Kidney epithelial cell (primary cell): ENCODE measurements at regions not wholly inside any gene's neighbourhood (a gene's known extent, or its start where the extent isn't known, plus 50 kb on each side); places are given as distances from the start of the nearest gene placed in this dataset.

ENCODE experiments used
- DNase-seq: peaks from one replicate; pipeline ENCODE4 v3.0.0-alpha.2; 2010; ENCODE audit warnings: low read depth
- H3K27me3 ChIP-seq: 2 replicates; pipeline ENCODE4 v1.6.0; 2011; ENCODE audit warnings: low read length; ENCODE audit not compliant: control insufficient read depth, insufficient read depth
- H3K36me3 ChIP-seq: 2 replicates; pipeline ENCODE4 v1.5.1; 2011; ENCODE audit warnings: low read length; ENCODE audit not compliant: control insufficient read depth, insufficient read depth
- H3K4me3 ChIP-seq: 2 replicates; pipeline ENCODE4 v1.5.1; 2011; ENCODE audit warnings: low read depth, mild to moderate bottlenecking, control low read depth, low read length
- CTCF ChIP-seq: IDR thresholded peaks from 2 replicates; pipeline ENCODE4 v1.5.1; 2011; ENCODE audit warnings: mild to moderate bottlenecking, moderate library complexity, low read length, control low read depth, inconsistent platforms; ENCODE audit not compliant: insufficient read depth, poor library complexity, severe bottlenecking

- Histone ChIP-seq H3K36me3 (no peaks in the 10 kb centered on the region), H3K4me3 (no peak overlapping the region), H3K27me3 (no peaks in the 10 kb centered on the region)
- DNase-seq, result no peak
- no peak for TF ChIP-seq CTCF
Measured at GRCh38 chr15:27660676-27661075, 438.4 kb downstream of the OCA2 start.

DNA sequence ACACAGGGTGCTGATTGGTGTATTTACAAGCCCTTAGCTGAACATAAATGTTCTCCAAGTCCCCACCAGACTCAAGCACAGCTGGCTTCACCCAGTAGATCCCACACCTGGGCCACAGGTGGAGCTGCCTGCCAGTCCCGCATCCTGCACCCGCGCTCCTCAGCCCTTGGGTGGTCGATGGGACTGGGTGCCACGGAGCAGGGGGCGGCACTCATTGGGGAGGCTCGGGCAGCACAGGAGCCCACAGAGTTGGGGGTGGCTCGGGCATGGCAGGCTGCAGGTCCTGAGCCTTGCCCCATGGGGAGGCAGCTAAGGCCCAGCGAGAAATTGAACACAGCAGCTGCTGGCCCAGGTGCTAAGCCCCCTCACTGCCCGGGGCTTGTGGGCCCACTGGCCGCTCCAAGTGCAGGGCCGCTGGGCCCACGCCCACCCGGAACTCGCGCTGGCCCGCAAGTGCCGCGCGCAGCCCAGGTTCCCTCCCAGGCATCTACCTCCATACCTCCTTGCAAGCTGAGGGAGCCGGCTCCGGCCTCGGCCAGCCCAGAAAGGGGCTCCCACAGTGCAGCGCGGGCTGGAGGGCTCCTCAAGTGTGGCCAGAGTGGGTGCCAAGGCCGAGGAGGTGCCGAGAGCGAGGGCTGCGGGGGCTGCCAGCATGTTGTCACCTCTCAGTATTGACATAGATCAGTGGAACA, 442.7 kb downstream of the OCA2 start:
- DNase-seq, result no peak
- no peak for TF ChIP-seq CTCF
- no peaks in the 10 kb centered on the region for H3K36me3 ChIP-seq
- H3K4me3 ChIP-seq, result no peak overlapping the region
- H3K27me3 ChIP-seq, result no peaks in the 10 kb centered on the region

DNA sequence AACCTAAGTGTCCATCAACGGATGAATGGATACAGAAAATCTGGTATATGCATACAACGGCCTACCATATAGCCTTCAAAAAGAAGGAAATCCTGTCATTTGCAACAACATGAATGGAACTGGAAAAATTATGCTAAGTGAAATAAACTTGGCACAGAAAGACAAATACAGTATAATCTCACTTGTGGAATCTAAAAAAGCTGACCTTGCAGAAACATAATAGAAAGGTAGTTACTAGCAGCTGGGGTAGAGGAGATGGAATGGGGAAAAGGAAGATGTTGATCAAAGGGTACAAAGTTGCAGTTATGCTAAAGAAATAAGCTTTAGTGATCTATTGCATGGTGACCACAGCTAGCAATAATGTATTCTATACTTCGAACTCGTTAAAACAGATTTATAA, 444.1 kb downstream of the OCA2 start:
- no peak overlapping the region for H3K4me3 ChIP-seq

GRCh38 chr15:27650244-27650643, 448.9 kb downstream of the OCA2 start:
- Histone ChIP-seq H3K36me3 (no peaks in the 10 kb centered on the region), H3K27me3 (no peaks in the 10 kb centered on the region), H3K4me3 (no peak overlapping the region)
- no peak for TF ChIP-seq CTCF
- no peak for DNase-seq

More for the DNA sequence above, 444.1 kb downstream of the OCA2 start:
- Histone ChIP-seq H3K27me3 (no peaks in the 10 kb centered on the region), H3K36me3 (no peaks in the 10 kb centered on the region)
- no peak for DNase-seq
- TF ChIP-seq CTCF, result no peak

DNA sequence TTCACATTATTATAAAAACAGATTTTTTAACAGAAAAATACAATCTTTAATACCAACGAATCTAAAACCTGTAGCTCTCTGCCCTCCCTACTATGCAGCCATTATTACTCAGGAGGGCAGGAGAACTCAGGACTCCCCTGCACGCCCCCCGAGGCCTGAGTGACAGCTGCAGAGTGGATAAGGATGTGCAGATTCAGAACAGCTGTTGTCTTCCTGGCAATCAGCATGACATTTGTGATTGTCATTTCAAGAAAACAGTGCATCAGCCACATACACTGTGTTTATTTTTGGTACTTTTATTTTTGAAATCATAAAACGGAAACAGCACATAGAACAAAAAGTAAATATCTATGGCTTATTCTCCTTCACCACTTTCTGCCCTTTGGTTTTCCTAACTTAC, 450.8 kb downstream of the OCA2 start:
- TF ChIP-seq CTCF, result no peak

DNA sequence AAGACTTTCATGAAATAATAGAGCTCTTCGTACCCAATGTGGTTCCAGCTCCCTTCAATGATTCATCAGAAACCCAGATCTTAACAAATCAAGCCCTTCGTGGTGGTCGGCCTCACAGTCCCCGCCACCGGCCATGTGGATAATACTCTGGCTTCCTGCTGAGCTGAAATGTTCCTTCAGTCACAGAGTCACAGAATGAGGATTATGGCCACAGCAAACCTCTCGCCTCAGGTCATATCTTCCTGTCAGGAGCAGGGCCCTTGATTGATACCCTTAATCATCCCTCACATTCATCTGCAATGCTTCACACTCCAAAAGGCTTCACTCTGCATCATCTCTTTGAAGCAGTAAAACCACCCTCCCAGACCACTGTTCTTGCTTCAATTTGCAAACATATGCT, 452.6 kb downstream of the OCA2 start:
- Histone ChIP-seq H3K4me3 (no peak overlapping the region), H3K27me3 (no peaks in the 10 kb centered on the region), H3K36me3 (no peaks in the 10 kb centered on the region)
- no peak for DNase-seq
- TF ChIP-seq CTCF, result no peak

More for the DNA sequence above, 450.8 kb downstream of the OCA2 start:
- H3K27me3 ChIP-seq, result no peaks in the 10 kb centered on the region
- no peaks in the 10 kb centered on the region for H3K36me3 ChIP-seq
- DNase-seq, result no peak
- no peak overlapping the region for H3K4me3 ChIP-seq
